Uterus (tissue), 2 donors: ENCODE measurements at regions not wholly inside any gene's neighbourhood (a gene's known extent, or its start where the extent isn't known, plus 50 kb on each side); places are given as distances from the start of the nearest gene placed in this dataset.

Experiments
- POLR2A ChIP-seq, 2 donors: fragments of 450-650 bp; IDR thresholded peaks; one replicate each; pipeline ENCODE4 v1.6.1; 2016; ENCODE audit warnings: antibody characterized with exemption in 2 of 2, mild to moderate bottlenecking in 1 of 2, moderate library complexity in 1 of 2
- TF ChIP-seq, protein P1 (sequence below), 4 experiments: fragments of 200-600 bp in 2 of 4; fragments of 450-650 bp in 2 of 4; sonication (generic) in 2 of 4; IDR thresholded peaks; one replicate each; pipeline ENCODE4 v1.5.1; 2016 to 2019; ENCODE audit warnings: antibody characterized with exemption in 4 of 4, mild to moderate bottlenecking in 2 of 4, moderate library complexity in 1 of 4

DNA sequence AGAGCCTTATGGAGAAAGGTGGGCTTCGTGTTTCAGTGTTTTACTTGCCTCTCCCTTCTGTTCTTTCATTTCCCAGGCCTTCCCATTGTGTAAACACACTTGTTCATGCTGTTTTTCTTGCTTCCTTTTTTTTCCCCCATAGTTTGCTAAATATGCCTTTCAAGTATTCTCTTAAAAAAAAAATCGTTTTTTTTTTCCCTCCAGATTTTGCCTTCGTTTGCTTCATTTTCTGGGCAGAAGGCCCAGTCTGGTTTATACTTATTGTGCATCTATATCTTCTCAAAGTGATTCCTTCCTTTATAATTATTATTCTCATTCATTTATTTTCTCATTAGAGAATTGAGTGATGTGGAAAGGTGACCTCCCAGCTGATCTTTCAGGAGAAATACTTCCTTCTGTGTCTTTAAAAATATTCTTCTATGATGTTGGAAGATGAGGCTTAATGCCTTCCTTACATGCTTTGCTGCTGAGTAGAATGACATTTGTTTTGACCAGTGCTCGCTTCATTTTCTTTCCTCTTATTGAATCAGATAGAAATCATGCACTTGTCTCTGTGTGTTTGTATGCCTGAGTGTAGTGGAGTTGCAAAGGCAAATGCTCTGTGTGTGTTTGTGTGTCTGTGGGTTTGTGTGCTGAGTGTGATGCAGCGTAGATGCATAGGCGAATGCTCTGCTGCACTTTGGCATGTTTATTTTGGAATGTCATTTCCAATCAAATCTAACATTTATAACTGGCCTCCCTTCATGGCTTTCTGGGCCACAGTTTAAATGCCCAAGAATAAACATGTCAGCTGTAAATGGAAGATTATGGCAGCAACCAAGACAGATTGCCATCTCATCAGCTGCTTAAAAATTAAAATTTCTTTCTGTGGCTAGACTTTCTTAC is 591.4 kb downstream of the FGF9 start:
- TF ChIP-seq, protein P1, sequence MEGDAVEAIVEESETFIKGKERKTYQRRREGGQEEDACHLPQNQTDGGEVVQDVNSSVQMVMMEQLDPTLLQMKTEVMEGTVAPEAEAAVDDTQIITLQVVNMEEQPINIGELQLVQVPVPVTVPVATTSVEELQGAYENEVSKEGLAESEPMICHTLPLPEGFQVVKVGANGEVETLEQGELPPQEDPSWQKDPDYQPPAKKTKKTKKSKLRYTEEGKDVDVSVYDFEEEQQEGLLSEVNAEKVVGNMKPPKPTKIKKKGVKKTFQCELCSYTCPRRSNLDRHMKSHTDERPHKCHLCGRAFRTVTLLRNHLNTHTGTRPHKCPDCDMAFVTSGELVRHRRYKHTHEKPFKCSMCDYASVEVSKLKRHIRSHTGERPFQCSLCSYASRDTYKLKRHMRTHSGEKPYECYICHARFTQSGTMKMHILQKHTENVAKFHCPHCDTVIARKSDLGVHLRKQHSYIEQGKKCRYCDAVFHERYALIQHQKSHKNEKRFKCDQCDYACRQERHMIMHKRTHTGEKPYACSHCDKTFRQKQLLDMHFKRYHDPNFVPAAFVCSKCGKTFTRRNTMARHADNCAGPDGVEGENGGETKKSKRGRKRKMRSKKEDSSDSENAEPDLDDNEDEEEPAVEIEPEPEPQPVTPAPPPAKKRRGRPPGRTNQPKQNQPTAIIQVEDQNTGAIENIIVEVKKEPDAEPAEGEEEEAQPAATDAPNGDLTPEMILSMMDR (IDR thresholded peaks at IDR 0.05) = no peak
- TF ChIP-seq POLR2A (IDR thresholded peaks at IDR 0.05) = no peak
